ENCODE measurements at regions not wholly inside any gene's neighbourhood (a gene's known extent, or its start where the extent isn't known, plus 50 kb on each side); places are given as distances from the start of the nearest gene placed in this dataset.

GRCh38 chr18:24999650-25000267 is 352.2 kb downstream of the ZNF521 start:
- TF ChIP-seq, protein P1, sequence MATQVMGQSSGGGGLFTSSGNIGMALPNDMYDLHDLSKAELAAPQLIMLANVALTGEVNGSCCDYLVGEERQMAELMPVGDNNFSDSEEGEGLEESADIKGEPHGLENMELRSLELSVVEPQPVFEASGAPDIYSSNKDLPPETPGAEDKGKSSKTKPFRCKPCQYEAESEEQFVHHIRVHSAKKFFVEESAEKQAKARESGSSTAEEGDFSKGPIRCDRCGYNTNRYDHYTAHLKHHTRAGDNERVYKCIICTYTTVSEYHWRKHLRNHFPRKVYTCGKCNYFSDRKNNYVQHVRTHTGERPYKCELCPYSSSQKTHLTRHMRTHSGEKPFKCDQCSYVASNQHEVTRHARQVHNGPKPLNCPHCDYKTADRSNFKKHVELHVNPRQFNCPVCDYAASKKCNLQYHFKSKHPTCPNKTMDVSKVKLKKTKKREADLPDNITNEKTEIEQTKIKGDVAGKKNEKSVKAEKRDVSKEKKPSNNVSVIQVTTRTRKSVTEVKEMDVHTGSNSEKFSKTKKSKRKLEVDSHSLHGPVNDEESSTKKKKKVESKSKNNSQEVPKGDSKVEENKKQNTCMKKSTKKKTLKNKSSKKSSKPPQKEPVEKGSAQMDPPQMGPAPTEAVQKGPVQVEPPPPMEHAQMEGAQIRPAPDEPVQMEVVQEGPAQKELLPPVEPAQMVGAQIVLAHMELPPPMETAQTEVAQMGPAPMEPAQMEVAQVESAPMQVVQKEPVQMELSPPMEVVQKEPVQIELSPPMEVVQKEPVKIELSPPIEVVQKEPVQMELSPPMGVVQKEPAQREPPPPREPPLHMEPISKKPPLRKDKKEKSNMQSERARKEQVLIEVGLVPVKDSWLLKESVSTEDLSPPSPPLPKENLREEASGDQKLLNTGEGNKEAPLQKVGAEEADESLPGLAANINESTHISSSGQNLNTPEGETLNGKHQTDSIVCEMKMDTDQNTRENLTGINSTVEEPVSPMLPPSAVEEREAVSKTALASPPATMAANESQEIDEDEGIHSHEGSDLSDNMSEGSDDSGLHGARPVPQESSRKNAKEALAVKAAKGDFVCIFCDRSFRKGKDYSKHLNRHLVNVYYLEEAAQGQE (IDR thresholded peaks at IDR 0.05) = no peak
- TF ChIP-seq CTCF (IDR thresholded peaks at IDR 0.05; ENCODE audit: low read depth, low read length, missing input control) (no peak), RAD21 (IDR thresholded peaks at IDR 0.05) (no peak), ATF3 (IDR thresholded peaks at IDR 0.05) (no peak), JUND (IDR thresholded peaks at IDR 0.05) (no peak)

Data from liver (tissue), 3 donors.